Activated CD4-positive, alpha-beta T cell treated with anti-CD3 and anti-CD28 coated beads for 36 hours (primary cell): ENCODE measurements at regions not wholly inside any gene's neighbourhood (a gene's known extent, or its start where the extent isn't known, plus 50 kb on each side); places are given as distances from the start of the nearest gene placed in this dataset.

ENCODE experiments used
- ATAC-seq: fragments of 200-7000 bp; cut with Tn5 transposase; one replicate; pipeline ENCODE4 v1.10.0; 2021; ENCODE audit warnings: mild to moderate bottlenecking, moderate library complexity
- CTCF ChIA-PET: fragments of 350-600 bp; sonication (Branson Sonifier 250); formaldehyde crosslinking; loops from one replicate; lab custom pipeline; 2021; ENCODE audit warnings: antibody characterized with exemption; lab: Charles Lee
- POLR2A ChIA-PET: fragments of 350-600 bp; sonication (Branson Sonifier 250); formaldehyde crosslinking; loops from one replicate; lab custom pipeline; 2021; ENCODE audit warnings: antibody characterized with exemption, inconsistent platforms; lab: Charles Lee
- DNase-seq: peaks from one replicate; pipeline ENCODE4 v3.0.0-alpha.2; 2020
- H3K27ac Mint-ChIP-seq: one replicate; pipeline ENCODE4 v1.8.0; 2021; ENCODE audit warnings: mixed read lengths
- H3K27me3 Mint-ChIP-seq: one replicate; pipeline ENCODE4 v1.8.0; 2021; ENCODE audit warnings: mixed read lengths
- H3K36me3 Mint-ChIP-seq: one replicate; pipeline ENCODE4 v1.8.0; 2021; ENCODE audit warnings: low read depth, mixed read lengths
- H3K4me1 Mint-ChIP-seq: one replicate; pipeline ENCODE4 v1.8.0; 2021; ENCODE audit warnings: mixed read lengths
- H3K4me3 Mint-ChIP-seq: one replicate; pipeline ENCODE4 v1.8.0; 2021; ENCODE audit warnings: mild to moderate bottlenecking, moderate library complexity, mixed read lengths
- H3K9me3 Mint-ChIP-seq: one replicate; pipeline ENCODE4 v1.8.0; 2021; ENCODE audit warnings: low read depth, mixed read lengths
- intact Hi-C, 2 experiments: fragments of 100-400 bp; cut with DNase I in 1 of 2; cut with micrococcal nuclease in 1 of 2; formaldehyde crosslinking; loops; one replicate each; pipeline versions ENCODE4 v1.14.2 to v1.15.1; 2022 to 2024; cut with DNase I, micrococcal nuclease

DNA sequence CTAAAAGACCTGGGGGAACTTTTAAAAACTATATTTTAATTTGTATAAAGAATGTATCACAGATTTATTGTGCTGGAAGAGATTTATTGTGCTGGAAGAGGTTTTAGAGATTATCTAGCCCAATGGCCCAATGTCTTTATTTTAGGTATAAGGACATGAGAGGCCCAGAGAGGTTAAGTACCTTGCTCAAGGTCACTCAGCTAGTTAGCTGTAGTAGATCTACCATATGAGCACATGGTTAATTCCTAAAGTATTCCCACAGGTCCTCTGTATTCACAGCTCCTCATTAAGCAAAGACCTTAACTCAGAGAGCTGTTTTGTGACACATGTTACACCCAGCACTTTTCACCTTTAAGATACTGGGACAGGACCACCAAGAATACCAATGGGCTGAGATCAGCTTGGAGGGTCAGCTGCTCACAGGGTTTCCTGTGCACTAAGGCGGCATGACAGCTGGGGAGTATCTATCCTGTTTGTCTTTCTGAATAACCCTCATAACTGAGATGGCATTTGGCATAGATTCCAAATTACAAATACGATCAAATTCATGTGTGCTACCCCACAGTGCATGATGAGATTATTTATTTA, 143.1 kb upstream of the TBL1XR1 start:
- ChIA-PET POLR2A (no interaction called here), CTCF (interaction anchor here (0.5 to 0.6 kb wide), 2 partner anchors 25 to 287 kb away, joined by 3 read pairs; no protein-coding TSS in a partner anchor)
- peaks cover 52% of the 10 kb centered on the region for H3K4me1 Mint-ChIP-seq
- intact Hi-C loops, result no loop called here
- DNase-seq, result no peak
- no peak overlapping the region for H3K4me3 Mint-ChIP-seq
- H3K9me3 Mint-ChIP-seq, result no peaks in the 10 kb centered on the region
- peaks cover 6% of the 10 kb centered on the region for H3K27me3 Mint-ChIP-seq
- ATAC-seq, result no peak
- H3K36me3 Mint-ChIP-seq, result no peaks in the 10 kb centered on the region
- H3K27ac Mint-ChIP-seq, result no peak overlapping the region

GRCh38 chr3:177341736-177342419, 144.6 kb upstream of the TBL1XR1 start:
- H3K27ac Mint-ChIP-seq, result no peak overlapping the region
- no peaks in the 10 kb centered on the region for H3K27me3 Mint-ChIP-seq
- POLR2A ChIA-PET, result interaction anchor here (1.2 kb wide), 1 partner anchor 17 kb away, joined by 3 read pairs; no protein-coding TSS in a partner anchor
- DNase-seq, result no peak
- CTCF ChIA-PET, result no interaction called here
- H3K36me3 Mint-ChIP-seq, result no peaks in the 10 kb centered on the region
- intact Hi-C loops, result no loop called here
- no peak for ATAC-seq
- no peak overlapping the region for H3K4me3 Mint-ChIP-seq
- H3K4me1 Mint-ChIP-seq, result peaks cover 55% of the 10 kb centered on the region
- no peaks in the 10 kb centered on the region for H3K9me3 Mint-ChIP-seq

- H3K4me3 Mint-ChIP-seq, result no peak overlapping the region
- H3K9me3 Mint-ChIP-seq, result no peaks in the 10 kb centered on the region
- H3K27ac Mint-ChIP-seq, result no peak overlapping the region
- ChIA-PET POLR2A (no interaction called here), CTCF (no interaction called here)
- intact Hi-C loops, result no loop called here
- peaks cover 47% of the 10 kb centered on the region for H3K4me1 Mint-ChIP-seq
- ATAC-seq (no peak), DNase-seq (no peak)
- H3K27me3 Mint-ChIP-seq, result no peaks in the 10 kb centered on the region
- no peaks in the 10 kb centered on the region for H3K36me3 Mint-ChIP-seq
Measured at GRCh38 chr3:177343122-177343625, 145.9 kb upstream of the TBL1XR1 start.

- H3K4me3 Mint-ChIP-seq, result peak overlapping the region; percentile 44
- no peaks in the 10 kb centered on the region for H3K9me3 Mint-ChIP-seq
- CTCF ChIA-PET, result interaction anchor here (1.2 kb wide), 1 partner anchor 8 kb away, joined by 5 read pairs; no protein-coding TSS in a partner anchor
- H3K27me3 Mint-ChIP-seq, result no peaks in the 10 kb centered on the region
- no peaks in the 10 kb centered on the region for H3K36me3 Mint-ChIP-seq
- intact Hi-C loops, result loop anchor here (1.0 kb wide), 4 partner anchors 8 to 82 kb away; no protein-coding TSS in a partner anchor
- ATAC-seq (peak; percentile 93), DNase-seq (peak; percentile 84)
- peaks cover 40% of the 10 kb centered on the region for H3K4me1 Mint-ChIP-seq
- peak overlapping the region; percentile 88 for H3K27ac Mint-ChIP-seq
- POLR2A ChIA-PET, result interaction anchor here (0.6 to 1.1 kb wide), 4 partner anchors 8 to 445 kb away, joined by 3 to 8 read pairs (median 6); no protein-coding TSS in a partner anchor
Measured at GRCh38 chr3:177345049-177345972, 148.0 kb upstream of the TBL1XR1 start.

GRCh38 chr3:177345973-177346503, 148.8 kb upstream of the TBL1XR1 start:
- Mint-ChIP-seq H3K36me3 (no peaks in the 10 kb centered on the region), H3K4me3 (peak overlapping the region; percentile 44), H3K9me3 (no peaks in the 10 kb centered on the region), H3K27me3 (no peaks in the 10 kb centered on the region), H3K4me1 (peaks cover 43% of the 10 kb centered on the region), H3K27ac (peak overlapping the region; percentile 88)
- DNase-seq (no peak), ATAC-seq (peak; percentile 59)
- CTCF ChIA-PET, result interaction anchor here (1.2 kb wide), 2 partner anchors 9 to 294 kb away, joined by 4 to 5 read pairs; no protein-coding TSS in a partner anchor
- intact Hi-C loops, result loop anchor here (1.0 kb wide), 4 partner anchors 9 to 81 kb away; no protein-coding TSS in a partner anchor
- POLR2A ChIA-PET, result interaction anchor here (0.6 to 1.1 kb wide), 5 partner anchors 8 to 445 kb away, joined by 3 to 8 read pairs (median 4); no protein-coding TSS in a partner anchor

DNA sequence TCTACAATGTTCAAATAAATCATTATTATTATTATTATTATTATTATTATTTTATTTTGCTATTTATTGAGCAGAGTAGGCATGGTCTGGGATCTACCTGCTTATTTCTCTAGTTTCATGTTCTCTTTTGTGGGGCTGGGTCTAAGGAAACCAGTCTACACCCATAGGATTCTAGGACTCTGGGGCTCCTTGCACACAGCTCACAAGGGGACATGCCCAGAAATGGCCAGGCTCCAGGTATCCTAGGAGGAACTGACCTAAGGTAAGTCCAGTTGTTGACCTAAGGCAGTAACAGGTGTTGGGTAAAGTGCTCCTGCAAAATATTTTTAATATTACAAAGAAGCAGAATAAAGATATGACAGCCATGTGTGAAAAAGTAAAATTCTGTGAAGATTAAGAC, 149.6 kb upstream of the TBL1XR1 start:
- intact Hi-C loops, result no loop called here

GRCh38 chr3:177347611-177348010, 150.3 kb upstream of the TBL1XR1 start:
- no peaks in the 10 kb centered on the region for H3K36me3 Mint-ChIP-seq
- intact Hi-C loops, result no loop called here
- ChIA-PET CTCF (no interaction called here), POLR2A (interaction anchor here (0.6 kb wide), 1 partner anchor 279 kb away, joined by 3 read pairs; no protein-coding TSS in a partner anchor)
- no peak for ATAC-seq
- peaks cover 53% of the 10 kb centered on the region for H3K4me1 Mint-ChIP-seq
- no peaks in the 10 kb centered on the region for H3K9me3 Mint-ChIP-seq
- no peak for DNase-seq
- H3K27ac Mint-ChIP-seq, result no peak overlapping the region
- no peak overlapping the region for H3K4me3 Mint-ChIP-seq
- no peaks in the 10 kb centered on the region for H3K27me3 Mint-ChIP-seq

More for the DNA sequence above, 149.6 kb upstream of the TBL1XR1 start:
- Mint-ChIP-seq H3K9me3 (no peaks in the 10 kb centered on the region), H3K4me1 (peaks cover 51% of the 10 kb centered on the region), H3K27ac (no peak overlapping the region), H3K36me3 (no peaks in the 10 kb centered on the region), H3K4me3 (no peak overlapping the region), H3K27me3 (no peaks in the 10 kb centered on the region)
- no peak for ATAC-seq
- no peak for DNase-seq
- POLR2A ChIA-PET, result interaction anchor here (0.6 to 1.1 kb wide), 3 partner anchors 12 to 279 kb away, joined by 3 to 8 read pairs (median 4); no protein-coding TSS in a partner anchor
- CTCF ChIA-PET, result interaction anchor here (1.2 kb wide), 1 partner anchor 295 kb away, joined by 4 read pairs; no protein-coding TSS in a partner anchor

- Mint-ChIP-seq H3K4me1 (peaks cover 50% of the 10 kb centered on the region), H3K27me3 (no peaks in the 10 kb centered on the region), H3K27ac (no peak overlapping the region), H3K36me3 (no peaks in the 10 kb centered on the region), H3K4me3 (no peak overlapping the region), H3K9me3 (no peaks in the 10 kb centered on the region)
- intact Hi-C loops, result no loop called here
- DNase-seq (no peak), ATAC-seq (no peak)
- ChIA-PET POLR2A (no interaction called here), CTCF (interaction anchor here (1.4 kb wide), 1 partner anchor 10 kb away, joined by 3 read pairs; no protein-coding TSS in a partner anchor)
Measured at GRCh38 chr3:177348974-177349373, 151.7 kb upstream of the TBL1XR1 start.

- peaks cover 50% of the 10 kb centered on the region for H3K4me1 Mint-ChIP-seq
Measured at GRCh38 chr3:177349384-177349783, 152.1 kb upstream of the TBL1XR1 start.

DNA sequence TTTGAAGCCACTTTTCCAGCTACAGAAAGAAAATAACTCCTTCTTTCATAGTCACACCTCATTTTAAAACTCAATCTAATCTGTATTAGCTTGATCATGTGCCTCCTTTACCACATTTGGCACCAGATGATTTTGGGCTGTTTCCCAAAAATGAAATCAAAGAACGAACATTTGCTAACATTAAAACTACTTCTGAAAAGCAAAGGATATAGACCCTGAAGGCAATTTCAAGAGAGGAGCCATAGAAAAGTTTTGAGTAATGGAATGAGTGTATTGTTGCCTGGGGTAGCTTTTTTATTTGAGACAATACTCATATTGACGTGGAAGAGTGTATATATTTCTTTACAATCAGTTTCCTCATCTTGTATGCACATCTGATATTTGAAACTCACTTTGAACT, 152.8 kb upstream of the TBL1XR1 start:
- intact Hi-C loops, result loop anchor here in 1 of 2 experiments (10.0 kb wide), 1 partner anchor 435 kb away; no protein-coding TSS in a partner anchor
- no peaks in the 10 kb centered on the region for H3K27me3 Mint-ChIP-seq
- ChIA-PET POLR2A (no interaction called here), CTCF (interaction anchor here (0.8 to 1.4 kb wide), 3 partner anchors 12 to 246 kb away, joined by 3 read pairs; no protein-coding TSS in a partner anchor)
- H3K36me3 Mint-ChIP-seq, result no peaks in the 10 kb centered on the region
- no peak for DNase-seq
- no peak for ATAC-seq
- no peaks in the 10 kb centered on the region for H3K9me3 Mint-ChIP-seq
- peaks cover 44% of the 10 kb centered on the region for H3K4me1 Mint-ChIP-seq
- H3K27ac Mint-ChIP-seq, result no peak overlapping the region
- H3K4me3 Mint-ChIP-seq, result no peak overlapping the region

More at GRCh38 chr3:177349384-177349783, 152.1 kb upstream of the TBL1XR1 start:
- H3K27me3 Mint-ChIP-seq, result no peaks in the 10 kb centered on the region
- DNase-seq, result no peak
- no peak for ATAC-seq
- H3K27ac Mint-ChIP-seq, result no peak overlapping the region
- CTCF ChIA-PET, result interaction anchor here (0.8 to 1.4 kb wide), 3 partner anchors 11 to 245 kb away, joined by 3 read pairs; no protein-coding TSS in a partner anchor
- H3K9me3 Mint-ChIP-seq, result no peaks in the 10 kb centered on the region
- no peak overlapping the region for H3K4me3 Mint-ChIP-seq
- POLR2A ChIA-PET, result no interaction called here
- intact Hi-C loops, result no loop called here
- H3K36me3 Mint-ChIP-seq, result no peaks in the 10 kb centered on the region
